ENCODE measurements at regions not wholly inside any gene's neighbourhood (a gene's known extent, or its start where the extent isn't known, plus 50 kb on each side); places are given as distances from the start of the nearest gene placed in this dataset.
"Not testable (repeated sequence)": the region's sequence is repeated elsewhere in the genome, so short reads cannot be mapped to it uniquely, and the experiment has no call there.

DNA sequence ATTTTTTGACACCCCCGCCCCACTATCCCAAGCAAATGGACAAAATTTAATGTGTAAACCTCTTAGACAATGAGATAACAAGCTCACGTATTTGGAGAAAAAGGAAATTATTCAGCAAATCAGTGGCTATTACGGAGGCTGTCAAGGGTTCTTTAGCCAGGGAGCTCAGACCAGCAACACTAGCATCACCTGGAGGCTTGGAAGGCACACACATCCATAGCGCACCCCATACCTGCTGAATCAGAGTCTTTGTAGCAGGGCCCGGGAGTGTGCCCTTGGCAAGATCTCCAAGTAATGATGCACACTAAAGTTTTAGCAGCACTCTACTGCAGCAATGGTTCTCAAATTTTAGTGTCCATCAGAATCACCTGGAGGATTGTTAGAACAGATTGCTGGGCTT lies 223.2 kb upstream of the BTBD3 start:
- no peak for DNase-seq

DNA sequence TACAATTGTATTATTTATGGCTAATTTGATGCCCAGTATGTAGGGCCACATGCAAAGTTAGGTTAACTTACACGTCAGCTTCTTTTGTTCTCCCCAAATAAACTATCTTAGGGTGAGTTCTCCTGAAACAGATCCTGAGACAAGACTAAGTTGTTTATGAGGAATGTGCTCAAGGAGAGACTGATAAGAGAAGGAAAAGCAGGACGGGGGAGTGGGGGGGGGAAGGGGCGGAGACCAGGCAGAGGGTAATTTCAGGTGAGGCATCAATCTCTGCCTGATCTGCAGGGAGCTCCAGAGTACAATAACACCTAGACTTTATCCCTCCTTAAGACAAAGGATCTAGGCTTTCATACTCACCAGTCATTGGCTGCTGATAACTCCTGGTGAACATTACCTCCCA lies 220.6 kb upstream of the BTBD3 start:
- DNase-seq: no peak

DNA sequence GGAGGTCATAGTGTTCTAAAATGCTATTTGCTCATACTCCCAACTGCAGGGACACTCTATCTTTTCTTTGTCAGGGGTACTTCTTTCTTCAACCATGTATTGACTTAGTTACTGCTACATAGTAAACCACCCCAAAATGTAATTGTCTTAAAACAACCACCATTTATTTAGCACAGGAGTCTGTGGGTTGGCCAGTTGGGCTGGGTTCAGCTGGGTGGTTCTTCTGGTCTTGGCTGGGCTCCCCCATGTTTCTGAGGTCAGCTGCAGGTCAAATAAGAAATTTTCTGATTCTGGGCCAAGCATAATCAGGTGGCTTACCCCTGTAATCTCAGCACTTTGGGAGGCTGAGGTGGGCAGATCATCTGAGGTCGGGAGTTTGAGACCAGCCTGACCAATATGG lies 220.0 kb upstream of the BTBD3 start:
- no peak for DNase-seq

DNA sequence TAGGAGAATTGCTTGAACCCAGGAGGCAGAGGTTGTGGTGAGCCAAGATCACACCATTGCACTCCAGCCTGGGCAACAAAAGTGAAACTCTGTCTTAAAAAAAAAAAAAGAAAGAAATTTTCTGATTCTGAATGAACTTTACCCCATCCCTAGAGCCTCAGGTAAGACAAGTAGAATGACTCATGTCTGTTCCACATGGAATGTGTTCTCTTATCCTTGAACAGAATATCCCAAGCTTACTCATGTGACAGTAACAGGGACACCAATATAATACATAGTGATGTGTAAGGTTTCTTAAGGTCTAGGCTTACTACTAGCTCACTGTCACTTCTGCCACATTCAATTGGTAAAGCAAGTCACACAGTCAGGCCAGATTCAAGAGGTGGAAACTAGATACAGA lies 219.6 kb upstream of the BTBD3 start:
- no peak for DNase-seq

DNA sequence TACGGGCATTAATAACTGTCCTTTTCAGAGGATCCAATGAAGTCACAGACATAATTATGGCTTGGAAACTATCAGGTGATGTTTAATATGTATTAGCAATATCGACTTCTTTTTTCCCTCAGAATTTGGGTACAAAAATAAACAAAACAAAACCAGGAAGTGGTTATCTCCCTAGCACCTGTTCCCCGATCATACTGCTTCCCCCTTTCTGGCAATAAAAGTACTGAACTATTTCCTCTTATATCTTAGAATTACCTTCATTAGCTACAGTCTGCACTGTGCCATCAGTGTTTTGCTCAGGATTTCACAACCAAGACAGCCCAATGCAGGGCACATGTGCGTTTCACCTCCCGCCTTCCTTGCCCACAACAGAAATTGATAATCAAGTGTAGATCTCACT lies 216.9 kb upstream of the BTBD3 start:
- no peak for DNase-seq

DNA sequence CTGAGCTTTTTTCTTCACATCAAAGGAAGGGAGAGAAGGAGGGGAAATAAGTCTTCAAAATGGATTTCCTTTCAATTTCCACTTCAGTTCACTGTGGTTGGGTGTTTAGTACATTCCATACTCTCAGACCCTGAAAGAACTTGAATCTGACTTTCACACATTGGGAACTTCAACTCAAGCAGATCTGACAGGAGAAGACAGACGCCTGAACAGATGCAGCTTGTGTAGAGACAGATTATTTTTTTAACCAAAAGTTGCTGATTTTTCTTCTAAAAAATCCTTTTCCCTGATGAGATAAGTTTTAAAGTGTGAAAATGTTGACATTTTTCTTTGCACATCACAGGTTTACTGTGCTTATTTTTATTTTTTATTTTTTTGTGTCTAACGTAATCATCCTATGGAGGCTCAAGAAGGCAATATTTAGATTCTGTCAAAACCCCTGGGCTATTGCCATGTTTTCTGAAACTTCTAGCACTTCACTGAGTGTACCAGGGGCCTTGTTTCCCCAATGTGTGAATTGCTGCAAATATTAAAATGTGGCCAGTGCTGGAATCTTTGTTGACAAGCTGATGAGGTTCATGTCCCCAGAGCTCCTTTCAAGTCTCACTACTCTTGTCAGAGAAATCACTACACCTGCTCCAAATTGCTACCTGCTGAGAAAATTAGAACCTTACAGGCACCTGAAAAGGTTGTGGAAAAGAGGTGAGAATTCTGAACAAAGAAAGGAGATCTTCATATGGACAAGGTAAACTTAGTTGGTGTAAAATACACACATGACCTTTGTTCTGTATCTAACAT lies 214.8 kb upstream of the BTBD3 start:
- DNase-seq: no peak

DNA sequence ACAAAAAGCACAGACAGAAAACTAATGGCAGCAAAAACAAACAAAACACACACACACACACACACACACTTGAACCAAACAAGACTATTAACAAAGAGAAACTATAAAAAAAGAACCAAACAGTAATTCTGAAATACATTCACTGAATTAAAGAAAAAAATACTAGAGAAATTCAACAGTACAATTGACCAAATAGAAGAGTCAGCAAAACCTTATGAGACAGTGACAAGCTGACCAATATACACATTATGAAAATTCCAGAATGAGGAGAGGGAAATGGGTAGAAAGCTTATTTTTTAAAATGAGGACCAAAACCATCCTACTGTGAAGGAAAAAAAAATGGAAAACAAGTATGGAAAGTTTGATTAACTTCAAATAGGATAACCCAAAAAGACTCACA lies 212.2 kb upstream of the BTBD3 start:
- DNase-seq: no peak

DNA sequence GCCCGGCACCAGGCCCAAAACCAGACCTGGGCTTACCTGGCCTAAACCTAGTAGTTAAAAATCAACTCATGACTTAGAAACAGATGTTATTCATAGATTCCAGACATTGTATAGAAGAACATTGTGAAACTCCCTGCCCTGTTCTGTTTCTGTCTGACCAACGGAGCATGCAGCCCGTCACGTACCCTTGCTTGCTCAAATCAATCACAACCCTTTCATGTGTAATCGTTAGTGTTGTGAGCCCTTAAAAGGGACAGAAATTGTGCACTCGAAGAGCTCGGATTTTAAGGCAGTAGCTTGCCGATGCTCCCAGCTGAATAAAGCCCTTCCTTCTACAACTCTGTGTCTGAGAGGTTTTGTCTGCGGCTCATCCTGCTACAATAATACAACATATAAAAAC lies 209.5 kb upstream of the BTBD3 start:
- not testable (repeated sequence) for DNase-seq

DNA sequence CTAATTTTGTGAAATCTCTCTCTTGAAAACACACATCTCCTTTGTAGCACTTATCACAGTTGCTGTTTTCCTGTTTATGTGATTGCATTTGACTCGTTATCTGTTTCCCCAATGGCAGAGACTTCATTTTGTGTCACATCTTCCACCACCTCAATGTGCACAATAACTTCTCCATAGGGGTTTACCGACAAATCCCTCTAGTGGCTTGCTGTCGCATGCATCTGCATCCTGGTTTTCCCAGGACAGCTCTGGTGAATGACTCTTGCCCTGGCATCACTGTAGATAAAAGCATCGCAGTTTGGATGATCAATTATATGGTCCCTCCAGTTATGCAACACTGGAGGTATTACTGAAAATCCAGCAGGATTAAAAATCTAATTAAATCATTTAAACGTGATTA lies 206.5 kb upstream of the BTBD3 start:
- no peak for DNase-seq

DNA sequence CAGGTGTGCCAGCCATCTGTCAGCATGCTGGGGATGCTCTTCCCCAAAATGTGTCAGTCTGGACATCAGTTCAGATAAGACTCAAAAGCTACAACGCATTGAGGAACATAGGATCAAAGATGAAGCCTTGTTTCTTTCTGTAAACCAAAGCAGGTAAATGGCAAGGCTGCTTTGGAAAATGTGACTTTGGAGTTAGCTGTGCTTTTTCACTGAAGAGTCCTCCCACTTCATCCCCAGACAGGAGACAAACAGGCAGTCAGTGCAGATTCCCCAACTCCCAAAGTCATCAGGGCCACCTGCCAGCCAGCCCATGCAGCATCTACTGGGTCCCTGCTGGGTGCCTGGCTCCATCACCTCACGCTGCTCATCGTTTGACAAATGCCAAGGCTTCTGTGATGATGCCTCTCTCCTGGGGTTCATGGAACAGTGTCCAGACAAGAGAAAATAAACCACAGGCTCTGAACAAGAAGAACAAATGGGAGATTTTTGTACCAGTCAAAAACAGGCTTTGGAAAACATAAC lies 205.0 kb upstream of the BTBD3 start:
- DNase-seq: no peak

DNA sequence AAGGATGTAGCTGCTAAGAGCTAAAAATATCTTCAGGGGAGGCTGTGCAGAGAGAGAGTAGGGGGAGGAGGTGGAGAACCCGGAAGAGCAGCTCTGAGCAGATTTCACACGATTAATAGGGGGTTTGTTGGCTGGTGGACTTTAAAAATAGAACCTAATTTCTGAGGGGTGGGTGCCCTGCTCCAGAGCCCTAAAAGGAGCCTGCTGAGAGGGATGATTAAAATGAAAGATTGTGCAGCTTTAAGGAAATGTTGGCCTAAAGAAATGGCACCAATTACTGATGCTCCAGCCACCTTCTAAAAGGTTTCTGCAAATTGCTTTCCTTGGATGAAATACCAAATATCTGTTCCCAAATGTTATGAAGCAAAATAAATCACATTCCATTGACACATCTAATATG lies 202.8 kb upstream of the BTBD3 start:
- DNase-seq: no peak

DNA sequence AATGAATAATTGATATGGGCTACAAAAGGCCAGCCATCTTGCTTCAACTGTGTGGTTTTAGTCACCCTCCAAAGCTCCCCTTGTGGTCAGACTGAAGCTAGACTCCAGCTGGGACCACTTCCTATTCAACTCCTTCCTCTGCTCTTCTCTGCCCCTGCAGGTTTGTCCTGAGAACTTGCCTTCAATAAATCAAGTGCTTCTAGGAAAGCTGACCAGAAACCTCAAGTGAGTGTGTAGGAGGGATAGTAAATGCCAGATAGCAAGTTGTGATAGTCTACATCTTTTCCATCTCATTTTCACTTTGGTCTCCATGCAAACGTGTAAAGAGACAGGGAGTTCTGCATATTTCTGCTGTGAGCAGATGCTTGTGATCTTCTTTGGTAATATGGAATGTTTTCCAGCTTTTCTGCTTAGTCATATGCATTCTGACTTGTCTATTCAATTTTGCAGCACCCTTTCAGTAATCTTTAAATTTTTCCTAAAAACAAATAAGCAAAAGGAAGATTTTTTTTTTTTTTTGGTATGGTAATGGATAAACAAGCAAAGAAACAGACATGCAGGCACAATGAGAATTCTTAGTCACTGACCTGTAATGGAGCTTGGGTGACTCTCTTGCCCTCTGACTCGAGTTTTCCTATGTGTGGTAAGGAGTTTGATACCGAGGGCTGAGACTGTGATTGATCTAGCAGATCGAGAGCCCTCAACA lies 201.3 kb upstream of the BTBD3 start:
- DNase-seq: peak; percentile 8

DNA sequence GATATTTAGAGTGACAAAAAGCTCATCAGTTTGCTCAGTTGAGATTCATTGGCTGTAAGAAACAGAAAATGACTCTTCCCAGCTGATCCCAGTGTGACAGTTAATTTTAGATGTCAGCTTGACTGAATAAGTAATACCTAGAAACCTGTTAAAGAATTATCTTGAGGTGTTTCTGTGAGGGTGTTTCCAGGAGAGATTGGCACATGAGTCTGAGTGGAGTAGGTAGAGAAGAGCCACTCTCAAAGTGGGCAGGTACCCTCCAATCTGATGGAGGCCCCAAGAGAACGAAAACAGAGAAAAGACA lies 200.8 kb upstream of the BTBD3 start:
- DNase-seq: no peak

DNA sequence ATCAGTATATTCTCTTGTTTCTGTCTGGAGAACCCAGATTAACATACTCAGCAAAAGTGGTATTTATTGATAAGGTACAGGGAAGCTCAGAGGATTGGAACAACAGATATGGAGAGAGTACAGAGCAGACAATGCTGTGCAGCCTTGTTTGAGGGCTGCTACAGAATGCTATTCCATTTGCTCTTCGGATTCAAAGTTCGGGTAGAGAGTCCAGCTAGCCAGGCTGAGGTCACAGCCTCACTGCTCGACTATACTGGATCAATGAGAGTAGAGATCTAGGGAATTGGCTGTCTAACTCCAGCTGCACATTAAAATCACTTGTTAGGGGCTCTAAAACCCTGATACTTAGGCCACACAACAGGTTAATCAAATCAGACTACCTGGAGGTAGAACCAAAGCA lies 200.1 kb upstream of the BTBD3 start:
- DNase-seq: no peak

DNA sequence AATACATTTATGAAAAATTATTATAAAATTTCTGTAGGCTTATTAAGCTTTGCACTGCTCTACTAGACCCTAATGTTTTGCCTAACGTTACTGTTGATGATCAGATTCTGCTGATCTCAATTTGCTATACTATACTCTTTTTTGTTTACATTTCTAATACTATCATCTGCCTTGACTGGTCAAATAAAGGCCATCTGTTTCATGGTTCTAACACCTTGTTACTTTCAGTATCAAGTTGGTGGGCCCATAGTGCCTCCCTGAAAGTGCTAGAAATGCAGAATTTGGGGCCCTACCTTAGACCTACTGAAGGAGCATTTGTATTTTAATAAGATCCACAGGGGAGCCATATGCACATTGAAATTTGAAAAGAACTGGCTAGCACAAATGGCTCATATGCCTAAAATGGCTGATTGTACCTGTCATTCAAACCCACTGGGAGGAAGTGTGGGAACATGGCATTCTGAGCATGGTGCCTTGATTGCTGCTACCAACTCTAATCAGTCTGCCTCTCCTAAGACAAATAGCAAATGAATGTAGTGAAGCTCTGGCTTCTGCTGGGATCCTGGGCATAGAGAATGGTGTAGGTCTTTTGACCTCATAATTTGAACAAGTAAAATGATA lies 199.1 kb upstream of the BTBD3 start:
- DNase-seq: no peak

DNA sequence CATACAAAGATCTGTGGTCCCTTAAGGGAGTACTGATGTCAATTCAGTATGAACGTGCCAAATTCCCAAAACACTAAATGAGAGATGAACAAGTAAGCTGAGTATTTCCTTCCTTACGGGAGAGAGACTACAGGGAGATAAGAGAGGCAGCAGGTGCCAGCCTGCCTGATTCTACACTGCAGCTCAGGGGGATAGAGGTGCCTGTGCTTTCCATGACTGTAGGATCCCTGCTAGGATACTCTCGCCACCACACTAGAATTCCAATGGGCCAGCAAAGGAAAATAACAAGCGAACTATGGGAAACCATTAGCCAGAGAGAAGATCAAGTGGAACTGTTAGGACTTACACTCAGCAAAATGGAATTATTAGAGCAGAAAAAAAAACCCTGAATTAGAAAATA lies 198.5 kb upstream of the BTBD3 start:
- no peak for DNase-seq

DNA sequence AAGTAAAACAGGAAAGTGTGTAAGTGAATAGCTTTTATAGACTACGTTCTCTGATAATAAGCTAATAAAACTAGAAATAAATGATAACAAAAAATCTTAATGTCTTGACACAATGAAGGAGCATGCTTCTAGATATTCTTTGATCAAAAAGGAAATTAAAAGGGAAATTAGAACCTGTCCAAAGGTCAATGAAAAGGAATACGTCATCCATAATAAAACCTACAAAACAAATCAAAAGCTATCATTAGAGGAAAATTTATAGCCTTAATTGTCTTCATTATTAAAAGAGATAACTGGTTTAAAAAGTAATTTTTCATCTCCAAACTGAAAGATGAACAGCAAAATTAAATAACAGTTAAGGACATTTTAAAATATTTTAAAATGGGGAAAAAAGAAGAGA lies 196.3 kb upstream of the BTBD3 start:
- no peak for DNase-seq

DNA sequence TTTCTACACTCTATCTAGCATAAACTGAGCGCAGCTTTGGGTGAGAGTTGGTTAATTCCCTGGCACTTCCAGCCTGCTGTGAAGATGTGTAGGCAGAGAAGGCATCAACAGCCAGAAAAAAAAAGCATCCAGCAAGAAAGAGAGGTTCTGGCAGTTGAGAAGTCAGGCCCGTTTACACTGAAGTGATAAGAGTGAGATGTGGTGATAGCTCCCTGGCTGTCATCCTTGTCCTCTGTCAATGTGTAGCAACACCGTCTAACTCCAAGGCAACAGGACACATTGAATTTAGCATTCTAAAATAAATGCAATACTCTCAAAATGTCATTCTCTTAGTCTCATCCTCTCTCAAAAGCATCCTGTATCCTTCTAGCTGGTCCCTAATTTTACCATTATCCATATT lies 193.6 kb upstream of the BTBD3 start:
- no peak for DNase-seq

DNA sequence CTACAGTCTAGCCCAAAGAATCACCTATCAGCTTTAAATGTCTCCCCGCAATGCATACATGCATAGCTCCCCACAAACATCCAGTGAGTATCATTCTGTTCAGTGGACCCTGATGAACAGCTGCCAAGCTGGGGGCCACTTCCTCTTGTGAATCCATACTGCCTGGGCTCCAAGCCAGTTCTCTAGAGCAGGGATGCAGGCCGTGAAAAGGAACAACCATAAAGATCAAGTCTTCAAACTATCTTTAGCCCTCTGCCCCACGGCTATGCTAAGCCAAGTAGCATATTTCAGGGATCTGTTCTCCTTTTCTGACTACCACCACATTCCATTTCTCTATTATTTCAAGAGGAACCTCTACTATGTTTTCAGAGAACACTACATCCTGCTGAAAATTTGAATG lies 191.7 kb upstream of the BTBD3 start:
- DNase-seq: no peak

DNA sequence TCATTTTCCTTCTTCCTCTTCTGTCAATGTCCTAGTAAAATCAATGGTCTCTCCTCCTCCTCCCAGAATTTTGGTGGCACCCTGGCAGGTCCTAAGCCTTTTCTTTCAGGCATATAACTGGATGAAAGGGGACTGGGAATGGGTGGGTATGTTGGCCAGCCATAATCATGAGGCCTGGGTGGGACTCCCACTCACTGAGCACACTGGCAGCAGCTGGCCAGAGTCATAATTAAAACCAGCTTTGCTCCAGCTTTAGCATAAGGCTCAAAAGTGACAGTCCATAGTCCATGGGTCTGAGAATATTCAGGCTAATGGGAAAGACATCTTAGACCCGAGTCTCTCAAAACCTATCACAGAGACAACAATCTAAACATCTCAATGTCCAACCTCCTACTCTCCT lies 190.0 kb upstream of the BTBD3 start:
- DNase-seq: no peak

DNA sequence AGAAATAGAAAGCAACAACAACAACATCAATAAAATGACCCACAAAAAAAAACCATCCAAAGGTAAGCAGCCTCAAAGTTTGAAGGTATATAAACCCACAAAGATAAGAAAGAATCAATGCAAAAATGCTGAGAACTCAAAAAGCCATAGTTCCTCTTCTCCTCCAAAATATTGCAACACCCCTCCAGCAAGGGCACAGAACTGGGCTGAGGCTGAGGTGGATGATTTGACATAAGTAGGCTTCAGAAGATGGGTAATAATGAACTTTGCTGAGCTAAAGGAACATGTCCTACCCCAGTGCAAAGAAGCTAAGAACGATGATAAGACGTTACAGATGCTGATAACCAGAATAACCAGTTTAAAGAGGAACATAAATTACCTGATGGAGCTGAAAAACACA lies 188.8 kb upstream of the BTBD3 start:
- no peak for DNase-seq

DNA sequence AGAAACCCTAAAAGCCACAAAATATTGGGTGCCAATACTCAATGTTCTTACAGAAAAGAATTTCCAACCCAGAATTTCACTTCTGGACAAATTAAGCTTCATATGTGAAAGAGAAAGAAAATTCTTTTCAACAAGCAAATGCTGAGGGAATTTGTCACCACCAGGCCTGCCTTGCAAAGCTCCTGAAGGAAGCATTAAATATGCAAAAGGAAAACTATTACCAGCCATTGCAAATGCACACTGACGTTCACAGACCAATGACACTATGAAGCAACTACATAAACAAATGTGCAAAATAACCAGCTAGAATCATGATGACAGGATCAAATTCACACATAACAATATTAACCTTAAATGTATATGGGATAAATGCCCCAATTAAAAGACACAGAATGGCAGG lies 187.9 kb upstream of the BTBD3 start:
- no peak for DNase-seq

DNA sequence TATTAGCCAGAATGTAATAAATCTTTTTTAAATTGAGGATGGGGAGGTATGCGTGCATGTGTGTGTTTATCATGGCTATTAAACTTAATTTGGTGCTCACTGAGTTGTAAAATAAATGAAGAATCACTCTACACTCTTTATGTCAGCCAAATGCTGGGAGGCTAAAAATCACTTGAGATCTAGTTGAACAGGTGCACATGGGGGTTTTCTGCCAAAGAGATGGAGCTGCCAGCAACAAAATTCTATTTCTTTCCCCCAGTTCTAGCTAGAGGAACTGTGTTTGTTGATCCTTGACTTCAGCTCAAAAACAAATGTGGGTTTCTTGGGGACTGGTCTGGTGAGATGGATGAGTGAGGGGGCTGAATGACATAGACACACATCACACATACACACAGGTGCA lies 183.3 kb upstream of the BTBD3 start:
- DNase-seq: no peak

DNA sequence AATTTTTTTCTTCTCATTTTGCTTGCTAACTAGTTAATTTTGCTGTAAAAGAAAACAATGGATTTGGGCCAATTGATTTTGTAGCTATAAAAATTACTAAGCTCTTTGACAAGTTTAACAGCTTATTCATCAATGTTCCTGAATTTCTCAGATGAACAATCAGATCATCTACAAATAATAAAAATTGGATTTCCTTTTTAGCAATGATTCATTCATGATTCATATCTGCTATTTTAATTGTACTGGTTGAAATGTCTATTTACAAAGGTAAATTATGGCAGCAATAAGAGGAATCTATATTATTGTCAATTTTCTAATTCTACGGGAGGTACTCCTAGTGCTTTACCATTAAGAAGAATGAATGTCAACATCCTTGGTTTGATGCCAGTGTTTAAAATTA lies 178.8 kb upstream of the BTBD3 start:
- no peak for DNase-seq

Measured in right kidney (tissue), 1 donor.